ENCODE measurements at regions not wholly inside any gene's neighbourhood (a gene's known extent, or its start where the extent isn't known, plus 50 kb on each side); places are given as distances from the start of the nearest gene placed in this dataset.

DNA sequence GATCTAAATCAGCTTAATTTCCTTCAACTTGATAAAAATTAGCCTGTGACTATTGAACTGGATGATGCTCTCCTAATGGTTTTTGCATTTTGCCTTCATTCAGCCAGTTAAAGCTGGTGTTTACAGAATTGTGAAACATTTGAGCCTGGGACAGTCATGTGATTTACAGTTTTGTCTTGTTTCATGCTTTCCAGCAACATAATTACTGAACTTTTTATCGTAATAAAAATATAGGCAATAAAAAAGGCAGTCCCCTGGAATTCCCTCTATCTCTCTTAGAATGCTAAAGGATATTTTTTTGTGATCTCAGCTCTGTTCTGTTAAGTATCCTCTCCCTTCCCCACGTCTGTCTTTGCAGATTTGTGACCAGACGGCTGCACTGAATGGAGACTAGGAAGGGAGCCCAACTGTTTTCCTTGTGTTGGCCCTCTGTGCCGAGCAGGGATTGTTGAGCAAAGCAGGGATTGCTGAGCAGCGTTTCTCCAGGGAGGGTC is 70.3 kb upstream of the RGL1 start:
- WGBS, 2 donors (ENCODE audit: low coverage in 1 of 2), result 56% methylated on average over 5 of the region's 5 CpGs
- no peak for TF ChIP-seq EP300 (IDR thresholded peaks at IDR 0.05; ENCODE audit: low read depth)
- TF ChIP-seq POLR2AphosphoS5 (IDR thresholded peaks at IDR 0.05), result no peak
- TF ChIP-seq POLR2A (IDR thresholded peaks at IDR 0.05), result no peak
- TF ChIP-seq, protein P1, sequence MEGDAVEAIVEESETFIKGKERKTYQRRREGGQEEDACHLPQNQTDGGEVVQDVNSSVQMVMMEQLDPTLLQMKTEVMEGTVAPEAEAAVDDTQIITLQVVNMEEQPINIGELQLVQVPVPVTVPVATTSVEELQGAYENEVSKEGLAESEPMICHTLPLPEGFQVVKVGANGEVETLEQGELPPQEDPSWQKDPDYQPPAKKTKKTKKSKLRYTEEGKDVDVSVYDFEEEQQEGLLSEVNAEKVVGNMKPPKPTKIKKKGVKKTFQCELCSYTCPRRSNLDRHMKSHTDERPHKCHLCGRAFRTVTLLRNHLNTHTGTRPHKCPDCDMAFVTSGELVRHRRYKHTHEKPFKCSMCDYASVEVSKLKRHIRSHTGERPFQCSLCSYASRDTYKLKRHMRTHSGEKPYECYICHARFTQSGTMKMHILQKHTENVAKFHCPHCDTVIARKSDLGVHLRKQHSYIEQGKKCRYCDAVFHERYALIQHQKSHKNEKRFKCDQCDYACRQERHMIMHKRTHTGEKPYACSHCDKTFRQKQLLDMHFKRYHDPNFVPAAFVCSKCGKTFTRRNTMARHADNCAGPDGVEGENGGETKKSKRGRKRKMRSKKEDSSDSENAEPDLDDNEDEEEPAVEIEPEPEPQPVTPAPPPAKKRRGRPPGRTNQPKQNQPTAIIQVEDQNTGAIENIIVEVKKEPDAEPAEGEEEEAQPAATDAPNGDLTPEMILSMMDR (IDR thresholded peaks at IDR 0.05), result no peak
- peaks cover 0 to 18% (median 7%) of the 10 kb centered on the region in 4 donors for H3K4me1 ChIP-seq
- H3K36me3 ChIP-seq, result no peaks in the 10 kb centered on the region
- DNase-seq, result no peak
- no peak overlapping the region for H3K4me3 ChIP-seq
- in situ Hi-C loops (cut with MboI; ENCODE audit: low pct_ligation_motif_present in 1 of 4, low pct_unique_long_range_greater_than_20kb in 1 of 4, low sequenced_read_pairs in 3 of 4), result no loop called here
- no peaks in the 10 kb centered on the region for H3K9me3 ChIP-seq
- no peaks in the 10 kb centered on the region for H3K27me3 ChIP-seq
- H3K27ac ChIP-seq, result peak overlapping the region; percentile 42 to 69 (median 48)
- intact Hi-C loops (cut with DNase I; ENCODE audit: low total_unique reads), result no loop called here

DNA sequence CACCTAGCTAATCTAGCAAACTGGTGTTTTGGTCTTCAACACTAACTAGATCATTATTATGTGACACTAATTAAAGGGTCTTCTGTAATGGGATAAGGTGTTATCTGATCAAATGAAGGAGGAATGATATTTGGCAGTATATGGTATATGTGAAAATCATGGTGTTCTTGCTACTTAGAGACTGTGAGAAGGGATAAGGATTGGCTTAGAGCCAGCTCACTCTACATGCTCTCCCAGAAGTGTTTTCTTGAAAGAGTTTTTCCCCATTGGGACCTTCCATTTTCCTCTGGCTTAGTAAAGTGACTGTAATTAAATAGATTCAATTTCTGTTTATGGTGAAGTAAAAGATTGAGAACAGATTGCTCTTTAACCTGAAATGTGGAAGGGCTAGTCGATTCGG is 71.2 kb upstream of the RGL1 start:
- in situ Hi-C loops (cut with MboI; ENCODE audit: low pct_ligation_motif_present in 1 of 4, low pct_unique_long_range_greater_than_20kb in 1 of 4, low sequenced_read_pairs in 3 of 4), result no loop called here
- Histone ChIP-seq H3K27ac (peak overlapping the region in 1 of 4 donors; percentile 69), H3K9me3 (no peaks in the 10 kb centered on the region)

DNA sequence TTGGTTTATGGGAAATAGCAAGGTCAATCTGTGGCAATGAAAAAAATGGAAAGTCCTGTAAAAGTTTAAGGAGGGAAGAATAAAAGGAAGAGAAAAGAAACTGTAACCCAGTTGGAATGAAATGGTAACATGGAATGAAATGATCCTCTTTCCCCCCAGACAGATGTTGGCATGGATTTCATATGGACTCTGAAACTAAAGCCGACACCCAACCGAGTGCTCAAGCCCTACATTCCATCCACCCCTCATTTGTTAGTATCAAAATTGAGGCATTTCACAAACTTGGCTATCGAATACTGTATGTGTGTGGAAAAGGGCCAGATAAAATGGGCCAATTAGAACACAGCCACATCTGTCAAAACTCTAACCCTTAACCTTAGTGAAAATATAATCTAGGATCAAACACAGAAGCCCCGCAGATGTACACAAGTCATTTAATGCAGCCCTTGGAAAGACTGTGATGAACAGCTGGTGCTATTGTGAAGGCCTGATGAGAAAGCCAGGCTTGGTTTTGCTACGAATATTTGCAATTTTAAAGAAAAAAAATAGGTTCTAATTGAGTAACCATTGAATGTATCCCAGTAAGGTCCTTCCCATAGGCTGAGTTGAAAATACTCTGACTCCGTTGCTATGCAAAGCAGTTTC is 72.6 kb upstream of the RGL1 start:
- Histone ChIP-seq H3K9me3 (no peaks in the 10 kb centered on the region), H3K4me3 (no peak overlapping the region), H3K27me3 (no peaks in the 10 kb centered on the region), H3K27ac (no peak overlapping the region), H3K36me3 (no peaks in the 10 kb centered on the region), H3K4me1 (peaks cover 0 to 18% (median 7%) of the 10 kb centered on the region in 4 donors)
- TF ChIP-seq POLR2A (IDR thresholded peaks at IDR 0.05), result no peak
- TF ChIP-seq EP300 (IDR thresholded peaks at IDR 0.05; ENCODE audit: low read depth), result no peak
- TF ChIP-seq, protein P1 (IDR thresholded peaks at IDR 0.05), result no peak
- no peak for TF ChIP-seq POLR2AphosphoS5 (IDR thresholded peaks at IDR 0.05)
- DNase-seq, result no peak
- 72 to 77% methylated on average over 6 of the region's 6 CpGs for WGBS, 2 donors (ENCODE audit: low coverage in 1 of 2)
- in situ Hi-C loops (cut with MboI; ENCODE audit: low pct_ligation_motif_present in 1 of 4, low pct_unique_long_range_greater_than_20kb in 1 of 4, low sequenced_read_pairs in 3 of 4) (no loop called here), intact Hi-C loops (cut with DNase I; ENCODE audit: low total_unique reads) (no loop called here)

More for the DNA sequence above, 71.2 kb upstream of the RGL1 start:
- intact Hi-C loops (cut with DNase I; ENCODE audit: low total_unique reads), result no loop called here
- TF ChIP-seq POLR2AphosphoS5 (IDR thresholded peaks at IDR 0.05) (no peak), EP300 (IDR thresholded peaks at IDR 0.05; ENCODE audit: low read depth) (no peak), POLR2A (IDR thresholded peaks at IDR 0.05) (no peak)
- TF ChIP-seq, protein P1 (IDR thresholded peaks at IDR 0.05), result no peak
- no peak overlapping the region for H3K4me3 ChIP-seq
- peaks cover 0 to 18% (median 7%) of the 10 kb centered on the region in 4 donors for H3K4me1 ChIP-seq
- WGBS, 2 donors (ENCODE audit: low coverage in 1 of 2), result 78 to 90% methylated on average over 2 of the region's 2 CpGs
- no peaks in the 10 kb centered on the region for H3K27me3 ChIP-seq
- no peaks in the 10 kb centered on the region for H3K36me3 ChIP-seq
- DNase-seq, result no peak

DNA sequence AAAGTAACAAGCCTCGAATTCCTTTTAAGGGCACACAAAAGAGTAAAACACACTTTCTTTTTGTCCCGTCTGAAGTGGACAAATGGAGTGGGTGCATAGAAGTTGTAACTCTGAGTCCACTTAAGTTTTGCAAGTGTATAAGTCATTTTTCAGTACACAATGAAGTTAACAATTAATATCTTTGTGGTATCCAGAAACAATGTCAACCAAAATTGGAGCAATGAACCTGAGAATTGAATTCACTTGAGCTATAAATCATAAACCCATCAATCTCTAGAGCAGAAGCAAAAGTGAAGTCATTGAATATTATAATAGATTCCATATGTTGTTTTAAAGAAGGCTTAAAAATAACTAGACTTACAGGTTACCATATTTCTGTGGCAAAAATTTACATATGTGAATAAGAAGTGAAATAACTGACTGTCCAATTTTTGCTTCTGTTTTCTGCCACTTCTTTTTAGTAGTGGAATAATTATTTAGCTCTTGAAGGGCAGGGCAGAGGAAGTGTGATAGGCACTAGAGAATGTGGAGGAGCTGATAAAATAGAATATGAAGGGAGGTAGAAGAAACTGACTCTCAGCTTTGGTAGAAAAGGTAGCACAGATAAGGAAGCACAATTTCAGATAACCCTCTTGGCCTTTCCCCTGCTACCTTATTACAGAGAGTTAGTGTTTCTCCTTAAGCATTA is 73.9 kb upstream of the RGL1 start:
- DNase-seq, result no peak
- no peaks in the 10 kb centered on the region for H3K27me3 ChIP-seq
- in situ Hi-C loops (cut with MboI; ENCODE audit: low pct_ligation_motif_present in 1 of 4, low pct_unique_long_range_greater_than_20kb in 1 of 4, low sequenced_read_pairs in 3 of 4) (no loop called here), intact Hi-C loops (cut with DNase I; ENCODE audit: low total_unique reads) (no loop called here)
- H3K4me3 ChIP-seq, result no peak overlapping the region
- H3K36me3 ChIP-seq, result no peaks in the 10 kb centered on the region
- no peak for TF ChIP-seq EP300 (IDR thresholded peaks at IDR 0.05; ENCODE audit: low read depth)
- TF ChIP-seq, protein P1 (IDR thresholded peaks at IDR 0.05), result no peak
- TF ChIP-seq POLR2A (IDR thresholded peaks at IDR 0.05), result no peak
- no peak for TF ChIP-seq POLR2AphosphoS5 (IDR thresholded peaks at IDR 0.05)
- no peaks in the 10 kb centered on the region for H3K9me3 ChIP-seq
- no peak overlapping the region for H3K27ac ChIP-seq
- peaks cover 0 to 18% (median 7%) of the 10 kb centered on the region in 4 donors for H3K4me1 ChIP-seq
- WGBS, 2 donors (ENCODE audit: low coverage in 1 of 2), result 76 to 79% methylated on average over 2 of the region's 2 CpGs

Measured in transverse colon (tissue), 4 donors.